H1 (cell line): ENCODE measurements at regions not wholly inside any gene's neighbourhood (a gene's known extent, or its start where the extent isn't known, plus 50 kb on each side); places are given as distances from the start of the nearest gene placed in this dataset.

Experiments
- CTCF ChIA-PET: fragments of 300-600 bp; sonication (Branson Sonifier 250); formaldehyde crosslinking; loops from one replicate; lab custom pipeline; 2021; ENCODE audit not compliant: partially characterized antibody; lab: Charles Lee
- POLR2A ChIA-PET: fragments of 300-600 bp; sonication (Branson Sonifier 250); formaldehyde crosslinking; loops from one replicate; lab custom pipeline; 2021; ENCODE audit warnings: inconsistent platforms; ENCODE audit not compliant: partially characterized antibody; lab: Charles Lee
- DNase-seq, 2 experiments: peaks; one replicate each; pipeline versions ENCODE4 v3.0.0 to v3.0.0-alpha.2; 2010 to 2022; ENCODE audit warnings: low spot score in 2 of 2, low read depth in 1 of 2, mixed read lengths in 1 of 2
- FAIRE-seq: peaks from 2 replicates; lab custom pipeline; 2011; peaks lifted over from hg19 to GRCh38; lab: Jason Lieb, UNC
- H2AFZ ChIP-seq: 2 replicates; pipeline ENCODE4 v1.8.1; 2012; ENCODE audit warnings: low read length, inconsistent platforms
- H2AK5ac ChIP-seq: 2 replicates; pipeline ENCODE4 v1.6.1; 2013; ENCODE audit warnings: low read depth, low read length
- H2BK120ac ChIP-seq: replicated peaks from 2 replicates; pipeline ENCODE3; 2013; ENCODE audit warnings: low read depth, low read length, inconsistent platforms
- H2BK12ac ChIP-seq: 2 replicates; pipeline ENCODE4 v1.6.1; 2013; ENCODE audit warnings: low read depth, low read length
- H2BK15ac ChIP-seq: 2 replicates; pipeline ENCODE4 v1.6.1; 2013; ENCODE audit warnings: low read length
- H2BK20ac ChIP-seq: 2 replicates; pipeline ENCODE4 v1.6.1; 2013; ENCODE audit warnings: low read length
- H2BK5ac ChIP-seq: 2 replicates; pipeline ENCODE4 v1.6.1; 2013; ENCODE audit warnings: low read depth, low read length
- H3K14ac ChIP-seq: 2 replicates; pipeline ENCODE4 v1.6.1; 2013; ENCODE audit warnings: inconsistent platforms; ENCODE audit not compliant: insufficient read length
- H3K18ac ChIP-seq: 2 replicates; pipeline ENCODE4 v1.6.1; 2013; ENCODE audit warnings: low read length; ENCODE audit errors: extremely low read depth
- H3K23ac ChIP-seq: 2 replicates; pipeline ENCODE4 v1.6.1; 2013; ENCODE audit warnings: inconsistent platforms; ENCODE audit not compliant: insufficient read length
- H3K23me2 ChIP-seq: 2 replicates; pipeline ENCODE4 v1.6.1; 2013; ENCODE audit warnings: low read depth, low read length
- H3K27ac ChIP-seq: 2 replicates; pipeline ENCODE4 v1.6.1; 2011; ENCODE audit warnings: low read depth, low read length, inconsistent platforms
- H3K27me3 ChIP-seq, 4 experiments: replicated peaks in 1 of 4; 1 replicate in 1 of 4; 2 replicates in 3 of 4; pipeline versions ENCODE4 v1.6.1 to v1.8.1; 2011 to 2013; ENCODE audit warnings: low read length in 3 of 4, mild to moderate bottlenecking in 3 of 4, inconsistent platforms in 2 of 4, mixed read lengths in 2 of 4, moderate library complexity in 1 of 4; ENCODE audit not compliant: control insufficient read depth in 3 of 4, insufficient read depth in 3 of 4; ENCODE audit errors: extremely low read depth in 1 of 4
- H3K36me3 ChIP-seq, 4 experiments: 2 replicates each; pipeline versions ENCODE4 v1.6.1 to v1.8.1; 2011 to 2013; ENCODE audit warnings: mild to moderate bottlenecking in 4 of 4, low read length in 3 of 4, moderate library complexity in 2 of 4, control low read depth in 1 of 4, inconsistent platforms in 1 of 4; ENCODE audit not compliant: insufficient read depth in 4 of 4, control insufficient read depth in 2 of 4
- H3K4ac ChIP-seq: replicated peaks from 2 replicates; pipeline ENCODE3; 2013; ENCODE audit warnings: low read length, low read depth, mixed read lengths, inconsistent platforms; ENCODE audit not compliant: insufficient read length
- H3K4me1 ChIP-seq, 4 experiments: replicated peaks in 1 of 4; 1 replicate in 1 of 4; 2 replicates in 3 of 4; pipeline versions ENCODE4 v1.6.1 to v1.8.1; 2011 to 2013; ENCODE audit warnings: low read length in 3 of 4, inconsistent platforms in 2 of 4, mixed read lengths in 1 of 4; ENCODE audit not compliant: insufficient read depth in 4 of 4, control insufficient read depth in 3 of 4
- H3K4me2 ChIP-seq, 2 experiments: 2 replicates each; pipeline versions ENCODE4 v1.6.1 to v1.8.1; 2011 to 2013; ENCODE audit warnings: low read depth in 2 of 2, low read length in 2 of 2, control low read depth in 1 of 2, inconsistent platforms in 1 of 2, mild to moderate bottlenecking in 1 of 2; ENCODE audit not compliant: insufficient read depth in 1 of 2
- H3K4me3 ChIP-seq, 4 experiments: fragments of 200-600, 300-600 bp in 1 of 4; sonication (generic), shearing (Covaris generic), sonication (Bioruptor Twin) in 1 of 4; 2 replicates each; pipeline versions ENCODE4 v1.5.1 to v1.8.1; 2011 to 2016; ENCODE audit warnings: low read length in 4 of 4, low read depth in 3 of 4, control low read depth in 2 of 4, inconsistent platforms in 2 of 4, mild to moderate bottlenecking in 2 of 4, mixed read lengths in 1 of 4, moderate library complexity in 1 of 4; ENCODE audit not compliant: insufficient read depth in 2 of 4; ENCODE audit errors: extremely low read depth in 1 of 4
- H3K56ac ChIP-seq: replicated peaks from 2 replicates; pipeline ENCODE3; 2013; ENCODE audit warnings: low read depth, mild to moderate bottlenecking, mixed read lengths, low read length, inconsistent platforms; ENCODE audit not compliant: insufficient read length
- H3K79me1 ChIP-seq: 2 replicates; pipeline ENCODE4 v1.6.1; 2013; ENCODE audit warnings: low read depth, low read length, control low read depth
- H3K79me2 ChIP-seq, 2 experiments: 2 replicates each; pipeline versions ENCODE4 v1.6.1 to v1.8.1; 2012 to 2013; ENCODE audit warnings: low read length in 2 of 2, mild to moderate bottlenecking in 2 of 2, inconsistent platforms in 1 of 2; ENCODE audit not compliant: insufficient read depth in 2 of 2, control insufficient read depth in 1 of 2
- H3K9ac ChIP-seq, 4 experiments: replicated peaks in 1 of 4; 1 replicate in 1 of 4; 2 replicates in 3 of 4; pipeline versions ENCODE4 v1.6.1 to v1.8.1; 2011 to 2013; ENCODE audit warnings: low read depth in 3 of 4, low read length in 3 of 4, control low read depth in 2 of 4, mild to moderate bottlenecking in 2 of 4, moderate library complexity in 2 of 4, inconsistent platforms in 1 of 4; ENCODE audit errors: extremely low read depth in 1 of 4
- H3K9me3 ChIP-seq, 2 experiments: 2 replicates each; pipeline versions ENCODE4 v1.6.1 to v1.8.1; 2012 to 2013; ENCODE audit warnings: mild to moderate bottlenecking in 2 of 2, moderate library complexity in 2 of 2, control low read depth in 1 of 2, inconsistent platforms in 1 of 2, low read depth in 1 of 2, low read length in 1 of 2, mixed read lengths in 1 of 2; ENCODE audit not compliant: insufficient read depth in 2 of 2
- H4K20me1 ChIP-seq, 2 experiments: replicated peaks in 1 of 2; 2 replicates each; pipeline versions ENCODE3 to v1.8.1; 2011 to 2013; ENCODE audit warnings: inconsistent platforms in 2 of 2, low read length in 2 of 2, mild to moderate bottlenecking in 1 of 2; ENCODE audit not compliant: insufficient read depth in 2 of 2, control insufficient read depth in 1 of 2
- H4K5ac ChIP-seq: 2 replicates; pipeline ENCODE4 v1.6.1; 2013; ENCODE audit warnings: low read length, low read depth, mixed read lengths, inconsistent platforms; ENCODE audit not compliant: insufficient read length
- H4K8ac ChIP-seq: 2 replicates; pipeline ENCODE4 v1.8.0; 2013; ENCODE audit warnings: mild to moderate bottlenecking, moderate library complexity, low read length, inconsistent platforms; ENCODE audit not compliant: insufficient read depth; ENCODE audit errors: extremely low read depth
- H4K91ac ChIP-seq: replicated peaks from 2 replicates; pipeline ENCODE3; 2013; ENCODE audit warnings: low read length, mixed read lengths, inconsistent platforms; ENCODE audit not compliant: insufficient read length
- BACH1 ChIP-seq: IDR thresholded peaks from 2 replicates; pipeline ENCODE4 v1.6.1; 2012; ENCODE audit warnings: low read length, improper control_type of control experiment
- CHD2 ChIP-seq: IDR thresholded peaks from 2 replicates; pipeline ENCODE4 v1.6.1; 2012; ENCODE audit warnings: low read length, improper control_type of control experiment
- GABPA ChIP-seq: IDR thresholded peaks from 2 replicates; pipeline ENCODE4 v1.6.1; 2011; ENCODE audit warnings: mild to moderate bottlenecking, low read length, moderate library complexity, borderline replicate concordance; ENCODE audit not compliant: insufficient read depth
- GTF2F1 ChIP-seq: IDR thresholded peaks from 2 replicates; pipeline ENCODE4 v1.6.1; 2012; ENCODE audit warnings: low read depth, low read length, improper control_type of control experiment, borderline replicate concordance
- MAFK ChIP-seq: IDR thresholded peaks from 2 replicates; pipeline ENCODE4 v1.6.1; 2012; ENCODE audit warnings: low read depth, mild to moderate bottlenecking, improper control_type of control experiment, low read length
- RBBP5 ChIP-seq: IDR thresholded peaks from 2 replicates; pipeline ENCODE4 v1.7.1; 2012; ENCODE audit warnings: low read depth, mild to moderate bottlenecking, inconsistent platforms, low read length, moderate library complexity, borderline replicate concordance
- SIRT6 ChIP-seq: IDR thresholded peaks from one replicate; pipeline ENCODE4 v1.7.1; 2012; ENCODE audit warnings: low read length, inconsistent platforms
- SP2 ChIP-seq: IDR thresholded peaks from 2 replicates; pipeline ENCODE4 v1.6.1; 2012; ENCODE audit warnings: mild to moderate bottlenecking, low read length, inconsistent platforms
- ZNF274 ChIP-seq: IDR thresholded peaks from 2 replicates; pipeline ENCODE4 v1.7.0; 2012; ENCODE audit warnings: low read length, borderline replicate concordance; ENCODE audit errors: extremely low read depth
- WGBS, 2 experiments: shearing (Covaris generic) in 1 of 2; methylation state at CpG; one replicate each; pipeline versions ENCODE4 v1.1.6 to v1.1.7; 2013 to 2015; ENCODE audit warnings: low lambda C conversion rate in 2 of 2, mixed read lengths in 2 of 2, inconsistent platforms in 1 of 2, low coverage in 1 of 2, missing lambda C conversion rate in 1 of 2; ENCODE audit not compliant: insufficient replicate concordance in 2 of 2, insufficient coverage in 1 of 2, insufficient read length in 1 of 2; ENCODE audit errors: extremely low coverage in 1 of 2, missing lambda C conversion rate in 1 of 2; 5-methylcytosine and 5-hydroxymethylcytosine counted together

DNA sequence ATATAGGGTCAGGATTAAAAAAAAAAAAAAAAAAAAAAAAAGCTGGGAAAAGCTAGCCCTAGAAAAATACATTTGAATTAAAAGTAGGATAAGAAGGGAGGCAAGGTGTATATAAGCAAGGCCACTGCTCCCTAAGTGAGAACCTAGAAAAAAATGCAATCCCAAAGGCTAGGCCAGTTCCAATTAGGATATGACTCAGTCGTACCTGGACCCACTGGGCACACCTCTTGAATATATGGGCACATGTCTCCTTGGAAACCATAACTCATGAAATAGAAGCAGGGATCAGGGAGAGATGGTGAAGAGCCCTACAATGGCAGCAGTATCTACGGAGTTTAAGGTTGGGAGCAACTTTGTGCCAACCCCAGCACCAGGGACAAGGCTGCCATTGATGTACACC lies 314.1 kb upstream of the IL12A start:
- H2BK5ac ChIP-seq: no peak overlapping the region
- H3K23me2 ChIP-seq: no peaks in the 10 kb centered on the region
- no peak overlapping the region for H2AK5ac ChIP-seq
- no peaks in the 10 kb centered on the region for H3K36me3 ChIP-seq
- H3K4me3 ChIP-seq: no peak overlapping the region
- no peaks in the 10 kb centered on the region for H3K9me3 ChIP-seq
- H2BK120ac ChIP-seq: no peak overlapping the region
- H3K79me1 ChIP-seq: no peaks in the 10 kb centered on the region
- no peak overlapping the region for H4K91ac ChIP-seq
- no peak overlapping the region for H3K27ac ChIP-seq
- no peak for FAIRE-seq
- H3K27me3 ChIP-seq: no peaks in the 10 kb centered on the region
- no peak overlapping the region for H2BK20ac ChIP-seq
- TF ChIP-seq BACH1 (no peak), RBBP5 (no peak), SP2 (no peak), GABPA (no peak), GTF2F1 (no peak), ZNF274 (no peak), SIRT6 (no peak), MAFK (no peak), CHD2 (no peak)
- H4K5ac ChIP-seq: no peak overlapping the region
- WGBS, 2 experiments: 93% methylated on average over 2 of the region's 2 CpGs; no CpG with 5 or more reads in 1 of the 2 experiments
- H4K8ac ChIP-seq: no peak overlapping the region
- no peaks in the 10 kb centered on the region for H4K20me1 ChIP-seq
- no peak overlapping the region for H2BK15ac ChIP-seq
- no peaks in the 10 kb centered on the region for H3K79me2 ChIP-seq
- ChIA-PET POLR2A (no interaction called here), CTCF (no interaction called here)
- H2BK12ac ChIP-seq: no peak overlapping the region
- H3K14ac ChIP-seq: no peak overlapping the region
- DNase-seq: no peak
- no peak overlapping the region for H3K9ac ChIP-seq
- no peak overlapping the region for H3K4ac ChIP-seq
- no peak overlapping the region for H3K4me2 ChIP-seq
- H3K18ac ChIP-seq: no peak overlapping the region
- H3K4me1 ChIP-seq: peaks cover 0 to 4% (median 1%) of the 10 kb centered on the region in 4 experiments; a peak in 2 of 7 replicates
- H3K56ac ChIP-seq: no peak overlapping the region
- H3K23ac ChIP-seq: no peak overlapping the region
- H2AFZ ChIP-seq: no peak overlapping the region
